ENCODE measurements at regions not wholly inside any gene's neighbourhood (a gene's known extent, or its start where the extent isn't known, plus 50 kb on each side); places are given as distances from the start of the nearest gene placed in this dataset.
"Not testable (repeated sequence)": the region's sequence is repeated elsewhere in the genome, so short reads cannot be mapped to it uniquely, and the experiment has no call there.

- no peak for DNase-seq
These were observed 495.5 kb upstream of the MAP3K7 start for GRCh38 chr6:91082311-91082832.

- DNase-seq = no peak
These were observed 494.7 kb upstream of the MAP3K7 start for GRCh38 chr6:91081452-91082067.

DNA sequence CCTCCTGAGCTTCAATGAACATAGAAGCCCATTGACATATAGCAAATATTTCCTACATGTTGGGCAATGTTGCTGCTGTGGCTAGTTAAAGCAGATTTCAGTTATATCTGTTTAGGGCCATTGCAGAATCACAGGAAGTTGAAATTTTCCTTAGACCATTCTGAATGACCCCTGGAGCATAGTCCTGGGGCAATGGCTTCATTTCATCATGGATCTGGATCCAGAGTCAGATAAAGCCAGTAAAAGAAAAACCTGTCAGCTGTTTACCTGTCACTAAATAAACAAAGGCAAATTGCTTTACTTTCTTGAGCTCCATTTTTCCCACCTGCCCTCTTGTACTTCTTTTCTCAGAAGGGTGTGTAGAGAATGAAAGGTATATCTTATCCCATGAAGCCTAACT is 494.0 kb upstream of the MAP3K7 start:
- DNase-seq = no peak

- DNase-seq = no peak
These were observed 493.1 kb upstream of the MAP3K7 start for GRCh38 chr6:91079969-91080368.

- no peak for DNase-seq
These were observed 488.5 kb upstream of the MAP3K7 start for GRCh38 chr6:91075244-91075976.

DNA sequence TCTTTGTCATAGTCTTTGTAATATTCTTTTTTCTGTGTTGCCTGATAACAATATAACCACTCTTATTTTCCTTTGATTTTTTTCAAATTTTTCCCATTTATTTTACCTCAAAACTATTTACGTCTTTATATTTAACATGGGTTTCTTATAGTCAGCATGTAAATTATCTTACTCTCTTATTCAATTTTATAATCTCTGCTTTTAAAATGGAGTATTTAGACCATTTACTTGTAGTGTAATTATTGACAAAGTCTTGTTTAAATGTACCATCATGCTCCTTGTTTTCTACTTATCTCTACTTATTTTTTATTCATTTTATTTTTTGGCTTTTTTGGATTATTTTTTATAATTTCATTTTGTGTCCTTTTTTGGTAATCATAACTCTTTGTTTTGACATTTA is 476.5 kb upstream of the MAP3K7 start:
- no peak for DNase-seq

DNA sequence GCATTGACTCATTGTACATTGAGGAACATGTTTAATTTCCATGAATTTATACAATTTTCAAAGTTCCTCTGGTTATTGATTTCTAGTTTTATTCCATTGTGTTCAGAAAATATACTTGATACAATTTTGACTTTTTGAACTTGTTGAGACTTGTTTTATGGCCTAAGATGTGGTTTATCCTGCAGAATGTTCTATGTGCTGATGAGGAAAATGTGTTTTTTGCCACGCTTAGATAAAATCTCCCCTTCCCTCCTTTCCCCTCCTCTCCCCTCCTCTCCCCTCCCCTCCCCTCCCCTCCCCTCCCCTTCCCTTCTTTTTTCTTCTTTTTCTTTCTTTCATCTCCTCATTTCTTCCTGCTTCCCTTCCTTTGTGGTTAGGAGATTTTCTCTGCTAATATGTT is 470.8 kb upstream of the MAP3K7 start:
- no peak for DNase-seq

DNA sequence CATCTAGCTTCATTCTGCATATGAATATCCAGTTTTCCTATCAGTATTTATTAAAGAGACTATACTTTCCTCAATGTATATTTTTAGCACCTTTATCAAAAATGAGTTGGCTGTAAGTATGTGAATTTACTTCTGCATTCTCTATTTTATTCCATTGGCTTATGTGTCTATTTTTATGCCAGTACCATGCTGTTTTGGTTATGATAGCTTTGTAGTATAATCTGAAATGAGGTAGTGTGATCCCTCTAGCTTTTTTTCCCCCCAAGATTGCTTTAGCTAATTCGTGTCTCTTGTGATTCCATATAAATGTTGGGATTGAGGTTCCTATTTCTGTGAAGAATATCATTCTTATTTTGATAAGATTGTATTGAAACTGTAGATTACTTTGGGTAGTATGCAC is 469.1 kb upstream of the MAP3K7 start:
- DNase-seq = no peak

DNA sequence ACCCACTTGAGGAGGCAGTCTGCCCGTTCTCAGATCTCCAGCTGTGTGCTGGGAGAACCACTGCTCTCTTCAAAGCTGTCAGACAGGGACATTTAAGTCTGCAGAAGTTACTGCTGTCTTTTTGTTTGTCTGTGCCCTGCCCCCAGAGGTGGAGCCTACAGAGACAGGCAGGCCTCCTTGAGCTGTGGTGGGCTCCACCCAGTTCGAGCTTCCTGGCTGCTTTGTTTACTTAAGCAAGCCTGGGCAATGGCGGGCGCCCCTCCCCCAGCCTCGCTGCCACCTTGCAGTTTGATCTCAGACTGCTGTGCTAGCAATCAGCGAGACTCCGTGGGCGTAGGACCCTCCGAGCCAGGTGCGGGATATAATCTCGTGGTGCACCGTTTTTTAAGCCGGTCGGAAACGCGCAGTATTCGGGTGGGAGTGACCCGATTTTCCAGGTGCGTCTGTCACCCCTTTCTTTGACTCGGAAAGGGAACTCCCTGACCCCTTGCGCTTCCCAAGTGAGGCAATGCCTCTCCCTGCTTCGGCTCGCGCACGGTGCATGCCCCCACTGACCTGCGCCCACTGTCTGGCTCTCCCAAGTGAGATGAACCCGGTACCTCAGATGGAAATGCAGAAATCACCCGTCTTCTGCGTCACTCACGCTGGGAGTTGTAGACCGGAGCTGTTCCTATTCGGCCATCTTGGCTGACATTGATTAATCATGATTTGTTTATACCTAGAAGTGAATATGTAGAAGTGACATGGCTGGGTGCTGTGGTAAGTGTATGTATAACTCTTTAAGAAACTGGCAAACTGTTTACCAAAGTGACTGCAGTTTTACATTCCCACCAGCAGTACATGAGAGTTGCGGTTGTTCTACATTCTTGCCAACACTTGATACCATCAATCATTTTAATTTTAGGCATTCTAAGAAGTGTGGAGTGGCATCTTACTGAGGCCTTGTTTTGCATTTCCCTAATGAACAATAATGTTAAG is 465.9 kb upstream of the MAP3K7 start:
- DNase-seq = not testable (repeated sequence)

GRCh38 chr6:91045161-91045560 is 458.3 kb upstream of the MAP3K7 start:
- no peak for DNase-seq

DNA sequence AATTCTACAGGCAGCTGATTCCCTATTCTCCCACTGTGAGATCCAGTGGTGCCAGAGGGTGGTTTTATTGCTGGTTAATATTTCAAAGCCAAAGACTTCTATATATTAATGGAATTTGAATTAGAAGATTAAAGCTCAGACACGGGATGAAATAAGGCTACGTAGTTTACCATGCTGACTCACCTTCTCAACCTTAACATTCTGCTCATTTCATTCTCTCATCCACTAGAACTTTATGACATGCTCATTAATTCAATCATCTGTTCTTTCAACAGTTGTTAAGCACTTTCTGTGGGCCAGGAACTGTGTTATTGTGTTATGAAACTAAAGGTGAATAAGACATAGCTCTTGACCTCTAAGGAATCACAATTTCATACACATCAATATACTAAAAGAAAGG is 456.9 kb upstream of the MAP3K7 start:
- DNase-seq = no peak

DNA sequence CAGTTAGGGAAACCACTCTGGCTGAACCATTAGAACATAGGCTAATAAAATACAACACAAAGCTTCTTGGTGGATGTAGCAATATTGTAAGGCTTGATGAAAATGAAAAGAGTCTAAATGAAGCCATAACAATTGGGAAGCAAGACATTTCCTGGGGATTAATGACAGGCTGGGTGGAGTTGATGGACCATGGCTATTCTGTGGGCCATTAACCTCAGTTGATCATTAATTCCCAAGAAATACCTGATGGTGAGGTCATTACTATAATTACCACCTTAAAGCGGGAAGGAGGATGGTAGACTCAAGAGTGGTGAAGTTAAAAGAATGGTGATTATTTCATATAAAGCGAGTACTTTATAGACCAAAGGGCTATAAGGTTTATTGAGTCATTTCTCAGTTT is 455.8 kb upstream of the MAP3K7 start:
- DNase-seq = no peak

DNA sequence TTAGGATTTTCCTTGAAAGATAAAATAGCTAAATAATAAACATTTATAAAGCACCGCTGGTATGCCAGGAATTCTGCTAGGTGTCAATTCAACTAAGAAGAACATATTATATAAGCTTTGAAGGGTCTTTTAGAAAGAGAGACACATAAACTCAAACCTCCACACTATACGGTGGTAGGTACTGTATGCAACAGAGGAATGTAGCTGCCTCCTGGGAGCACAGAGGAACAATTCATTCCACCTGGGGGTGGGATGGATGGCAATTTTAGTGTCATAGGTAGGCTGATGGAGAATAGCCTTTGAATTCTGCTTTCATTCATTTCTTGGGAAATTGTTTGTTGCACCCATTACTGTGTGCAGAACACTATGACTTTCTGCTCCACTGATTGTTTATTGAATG is 447.1 kb upstream of the MAP3K7 start:
- DNase-seq = no peak

GRCh38 chr6:91031581-91031980 is 444.7 kb upstream of the MAP3K7 start:
- no peak for DNase-seq

DNA sequence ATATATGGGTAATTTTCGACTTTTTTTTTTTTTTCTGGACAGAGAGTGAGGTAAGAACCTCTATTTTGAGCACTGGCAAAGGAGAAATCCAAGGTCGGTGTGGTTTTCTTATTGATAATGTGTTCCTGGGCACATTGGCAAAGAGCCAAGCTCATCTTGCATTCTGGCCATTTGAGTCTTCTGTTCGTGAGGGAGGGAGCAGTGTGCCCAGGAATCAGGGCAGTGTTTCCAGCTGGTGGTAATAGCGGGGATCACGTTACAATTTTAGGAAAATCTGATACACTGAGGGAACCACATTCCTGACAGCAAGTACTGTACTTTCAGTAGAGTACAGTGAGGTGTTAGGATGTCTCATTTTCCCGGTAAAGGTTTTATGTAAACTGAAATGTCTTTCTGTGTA is 442.3 kb upstream of the MAP3K7 start:
- no peak for DNase-seq

DNA sequence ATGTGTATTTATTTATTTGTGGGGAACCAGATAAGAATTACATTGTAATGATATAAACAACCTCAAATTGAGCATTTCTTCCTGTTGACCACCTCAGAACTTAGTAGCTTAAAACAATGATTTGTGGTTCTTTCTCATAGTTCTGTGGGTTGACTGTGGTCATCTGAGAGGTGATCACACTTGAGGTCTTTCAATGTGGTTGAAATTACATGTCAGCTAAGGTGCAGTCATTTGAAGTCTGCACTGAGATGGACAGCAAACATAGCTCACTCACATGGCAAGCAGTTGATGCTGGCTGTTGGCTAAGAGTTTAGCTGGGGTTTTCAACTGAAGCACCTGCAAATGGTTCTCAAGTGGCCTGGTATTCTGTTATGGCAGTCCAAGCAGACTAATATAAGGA is 436.7 kb upstream of the MAP3K7 start:
- no peak for DNase-seq

DNA sequence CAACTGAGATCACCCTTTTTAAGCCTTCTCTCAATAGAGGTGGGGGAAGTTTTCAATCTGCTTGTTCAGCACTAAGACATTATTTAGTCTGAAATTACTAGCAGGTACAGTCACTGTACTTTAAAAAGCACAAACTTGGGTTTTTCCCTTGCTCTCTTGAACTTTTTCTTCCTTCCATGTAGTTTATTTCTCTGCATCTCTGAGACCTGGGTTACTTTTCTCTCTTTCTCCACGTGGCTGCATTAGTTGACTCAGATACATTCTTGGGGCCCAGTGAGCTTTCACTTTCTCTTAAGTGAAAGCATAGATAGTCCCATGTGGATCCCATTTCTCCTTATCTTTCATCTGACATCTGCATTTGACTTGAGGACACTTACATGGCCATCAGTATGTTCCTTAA is 433.9 kb upstream of the MAP3K7 start:
- DNase-seq = no peak

GRCh38 chr6:91018586-91018985 is 431.7 kb upstream of the MAP3K7 start:
- no peak for DNase-seq

- DNase-seq = no peak
These were observed 426.6 kb upstream of the MAP3K7 start for GRCh38 chr6:91013511-91013910.

- no peak for DNase-seq
These were observed 410.2 kb upstream of the MAP3K7 start for GRCh38 chr6:90997076-90997475.

DNA sequence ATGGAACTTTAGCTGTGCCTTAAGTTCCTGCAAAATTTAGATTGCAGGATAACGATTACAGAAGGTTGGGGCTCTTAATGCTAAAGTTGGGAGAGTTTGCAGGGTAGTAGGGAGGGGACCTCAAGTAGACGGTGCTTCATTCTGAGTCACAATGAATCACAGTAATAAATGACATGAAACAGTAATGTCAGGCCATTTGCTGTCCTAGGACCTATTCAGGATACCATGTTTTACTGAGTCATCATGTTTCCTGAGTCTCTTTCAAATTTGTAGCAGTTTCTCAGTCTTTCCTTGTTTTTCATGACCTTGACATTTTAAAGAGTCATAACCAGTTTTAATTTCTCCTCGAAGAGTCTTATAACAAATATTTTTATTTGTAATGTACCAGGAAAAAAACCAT is 406.9 kb upstream of the MAP3K7 start:
- DNase-seq = no peak

DNA sequence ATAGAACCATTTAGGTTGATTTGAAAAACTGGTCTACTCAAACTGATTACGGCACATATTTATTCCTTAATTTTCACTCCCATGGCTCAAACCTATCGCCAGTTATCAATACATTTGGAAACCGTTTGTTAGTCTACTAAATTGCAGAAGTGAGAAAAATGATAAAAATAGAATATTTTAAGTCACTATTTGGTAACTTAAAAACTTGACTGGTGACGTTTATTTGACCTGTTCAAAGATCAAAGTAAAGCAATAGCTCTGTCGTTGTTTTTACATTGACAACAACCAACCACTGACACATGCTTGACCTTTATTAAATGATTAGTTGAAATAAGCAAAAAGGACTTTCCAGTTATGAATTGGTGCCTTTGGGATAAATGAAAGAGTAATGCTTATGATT is 402.9 kb upstream of the MAP3K7 start:
- DNase-seq = no peak

GRCh38 chr6:90984066-90984465 is 397.2 kb upstream of the MAP3K7 start:
- DNase-seq = no peak

DNA sequence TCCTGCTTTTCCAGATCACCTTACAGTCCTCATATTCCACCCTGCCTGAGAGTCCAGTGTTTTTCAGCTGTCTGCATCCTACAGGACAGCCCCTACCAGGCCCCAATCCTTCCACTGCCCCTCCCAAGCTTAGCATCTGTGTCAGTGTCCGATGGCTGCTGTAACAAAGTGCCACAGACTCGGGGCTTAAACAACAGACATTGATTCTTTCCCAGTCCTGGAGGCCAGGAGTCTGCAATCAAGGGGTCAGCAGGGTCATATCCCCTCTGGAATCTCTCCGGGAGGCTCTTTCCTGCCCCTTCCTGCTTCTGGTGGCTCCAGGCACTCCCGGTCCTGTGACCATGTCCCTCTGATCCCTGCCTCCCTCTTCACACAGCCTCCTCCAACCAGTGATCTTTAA is 396.6 kb upstream of the MAP3K7 start:
- DNase-seq = no peak

Measured in activated naive CD4-positive, alpha-beta T cell treated with anti-CD3 and anti-CD28 coated beads, Interleukin-2, amount 50 U/mL, for 16 hours (primary cell).